Muscle of arm (tissue), 1 donor: ENCODE measurements at regions not wholly inside any gene's neighbourhood (a gene's known extent, or its start where the extent isn't known, plus 50 kb on each side); places are given as distances from the start of the nearest gene placed in this dataset.

Experiments used
- DNase-seq: peaks from one replicate; pipeline ENCODE4 v3.0.0-alpha.2; 2013

- DNase-seq = no peak
These were observed 242.6 kb upstream of the OSR1 start for GRCh38 chr2:19600982-19601381.

- DNase-seq = no peak
These were observed 242.1 kb upstream of the OSR1 start for GRCh38 chr2:19600506-19600905.

GRCh38 chr2:19598971-19599370 is 240.5 kb upstream of the OSR1 start:
- DNase-seq = no peak

GRCh38 chr2:19592197-19592596 is 233.8 kb upstream of the OSR1 start:
- no peak for DNase-seq

- DNase-seq = no peak
These were observed 231.4 kb upstream of the OSR1 start for GRCh38 chr2:19589791-19590190.

GRCh38 chr2:19580830-19581229 is 222.4 kb upstream of the OSR1 start:
- no peak for DNase-seq

- DNase-seq = no peak
These were observed 221.8 kb upstream of the OSR1 start for GRCh38 chr2:19580264-19580663.

- DNase-seq = no peak
These were observed 221.0 kb upstream of the OSR1 start for GRCh38 chr2:19579461-19579860.

GRCh38 chr2:19577723-19578122 is 219.3 kb upstream of the OSR1 start:
- DNase-seq = peak; percentile 26

GRCh38 chr2:19576411-19576810 is 218.0 kb upstream of the OSR1 start:
- DNase-seq = no peak

- DNase-seq = no peak
These were observed 217.2 kb upstream of the OSR1 start for GRCh38 chr2:19575641-19576040.

GRCh38 chr2:19574778-19575260 is 216.4 kb upstream of the OSR1 start:
- DNase-seq = peak; percentile 94

- no peak for DNase-seq
These were observed 215.4 kb upstream of the OSR1 start for GRCh38 chr2:19573784-19574183.

GRCh38 chr2:19571773-19572172 is 213.3 kb upstream of the OSR1 start:
- no peak for DNase-seq

- DNase-seq = no peak
These were observed 210.9 kb upstream of the OSR1 start for GRCh38 chr2:19569300-19569791.

- no peak for DNase-seq
These were observed 210.4 kb upstream of the OSR1 start for GRCh38 chr2:19568809-19569208.

- no peak for DNase-seq
These were observed 202.4 kb upstream of the OSR1 start for GRCh38 chr2:19560785-19561184.

GRCh38 chr2:19559596-19560240 is 201.3 kb upstream of the OSR1 start:
- DNase-seq = no peak

GRCh38 chr2:19556648-19557047 is 198.2 kb upstream of the OSR1 start:
- no peak for DNase-seq

GRCh38 chr2:19554520-19554919 is 196.1 kb upstream of the OSR1 start:
- no peak for DNase-seq

GRCh38 chr2:19552270-19552669 is 193.8 kb upstream of the OSR1 start:
- DNase-seq = no peak

- DNase-seq = no peak
These were observed 192.3 kb upstream of the OSR1 start for GRCh38 chr2:19550750-19551149.

- DNase-seq = no peak
These were observed 191.4 kb upstream of the OSR1 start for GRCh38 chr2:19549821-19550220.

GRCh38 chr2:19548116-19548515 is 189.7 kb upstream of the OSR1 start:
- DNase-seq = no peak
